ENCODE measurements at regions not wholly inside any gene's neighbourhood (a gene's known extent, or its start where the extent isn't known, plus 50 kb on each side); places are given as distances from the start of the nearest gene placed in this dataset.

GRCh38 chr16:50451951-50452508 is 83.2 kb upstream of the BRD7 start:
- Mint-ChIP-seq H3K4me1 (no peaks in the 10 kb centered on the region), H3K27ac (no peak overlapping the region), H3K4me3 (no peak overlapping the region), H3K9me3 (ENCODE audit: insufficient read depth) (no peaks in the 10 kb centered on the region), H3K27me3 (peaks cover 15% of the 10 kb centered on the region)
- Histone ChIP-seq H3K27ac (ENCODE audit: low read length in 2 of 2) (no peak overlapping the region), H4K20me1 (ENCODE audit: control insufficient read depth, insufficient read depth, low read length, poor library complexity, severe bottlenecking) (no peaks in the 10 kb centered on the region), H3K4me2 (replicated peaks; ENCODE audit: low read depth, low read length, poor library complexity, severe bottlenecking) (no peak overlapping the region), H3K27me3 (replicated peaks in 1 of 4; ENCODE audit: control extremely low read depth in 1 of 4, control insufficient read depth in 3 of 4, insufficient read depth in 4 of 4, low read length in 3 of 4) (peaks cover 0 to 9% (median 0%) of the 10 kb centered on the region in 4 experiments), H3K9me3 (ENCODE audit: control extremely low read depth in 1 of 3, control insufficient read depth in 2 of 3, insufficient read depth in 1 of 3, low read length in 2 of 3) (no peaks in the 10 kb centered on the region), H3K9ac (ENCODE audit: low read length) (no peak overlapping the region), H3K36me3 (replicated peaks in 1 of 2; ENCODE audit: control extremely low read depth in 1 of 2, control insufficient read depth in 1 of 2, extremely low read depth in 1 of 2, insufficient read depth in 2 of 2, low read length in 1 of 2) (no peaks in the 10 kb centered on the region), H2AFZ (ENCODE audit: insufficient read depth, low read depth, low read length, poor library complexity, severe bottlenecking) (no peak overlapping the region), H3K4me3 (ENCODE audit: control extremely low read depth in 1 of 5, extremely low read depth in 1 of 5, insufficient read depth in 1 of 5, low read depth in 2 of 5, low read length in 4 of 5) (no peak overlapping the region), H3K4me1 (ENCODE audit: control insufficient read depth in 2 of 2, insufficient read depth in 2 of 2, low read length in 2 of 2) (no peaks in the 10 kb centered on the region), H3K79me2 (ENCODE audit: control insufficient read depth, insufficient read depth, low read length) (no peaks in the 10 kb centered on the region)
- CTCF ChIA-PET: no interaction called here
- no peak for TF ChIP-seq CTCF (IDR thresholded peaks at IDR 0.05)
- no peak for TF ChIP-seq EZH2 (IDR thresholded peaks at IDR 0.05; ENCODE audit: borderline replicate concordance, insufficient read depth, low read depth, low read length, poor library complexity, severe bottlenecking)
- no peak for ATAC-seq (ENCODE audit: low read depth)
- POLR2A ChIA-PET: no interaction called here
- WGBS (ENCODE audit: insufficient coverage): 97% methylated on average over 5 of the region's 7 CpGs
- no peak for DNase-seq
- intact Hi-C loops (cut with micrococcal nuclease): no loop called here

- CTCF ChIA-PET: no interaction called here
- Mint-ChIP-seq H3K4me3 (no peak overlapping the region), H3K4me1 (no peaks in the 10 kb centered on the region), H3K27ac (no peak overlapping the region), H3K9me3 (ENCODE audit: insufficient read depth) (no peaks in the 10 kb centered on the region), H3K27me3 (peaks cover 11% of the 10 kb centered on the region)
- ATAC-seq (ENCODE audit: low read depth) (no peak), DNase-seq (no peak)
- 100% methylated on average over 4 of the region's 4 CpGs for WGBS (ENCODE audit: insufficient coverage)
- H3K9me3 ChIP-seq (ENCODE audit: control extremely low read depth in 1 of 3, control insufficient read depth in 2 of 3, insufficient read depth in 1 of 3, low read length in 2 of 3): no peaks in the 10 kb centered on the region
- H3K79me2 ChIP-seq (ENCODE audit: control insufficient read depth, insufficient read depth, low read length): no peaks in the 10 kb centered on the region
- peaks cover 0 to 9% (median 0%) of the 10 kb centered on the region in 4 experiments for H3K27me3 ChIP-seq (replicated peaks in 1 of 4; ENCODE audit: control extremely low read depth in 1 of 4, control insufficient read depth in 3 of 4, insufficient read depth in 4 of 4, low read length in 3 of 4)
- no peak overlapping the region for H3K27ac ChIP-seq (ENCODE audit: low read length in 2 of 2)
- TF ChIP-seq CTCF (IDR thresholded peaks at IDR 0.05) (no peak), EZH2 (IDR thresholded peaks at IDR 0.05; ENCODE audit: borderline replicate concordance, insufficient read depth, low read depth, low read length, poor library complexity, severe bottlenecking) (no peak)
- H3K9ac ChIP-seq (ENCODE audit: low read length): no peak overlapping the region
- intact Hi-C loops (cut with micrococcal nuclease): no loop called here
- POLR2A ChIA-PET: no interaction called here
- H3K36me3 ChIP-seq (replicated peaks in 1 of 2; ENCODE audit: control extremely low read depth in 1 of 2, control insufficient read depth in 1 of 2, extremely low read depth in 1 of 2, insufficient read depth in 2 of 2, low read length in 1 of 2): no peaks in the 10 kb centered on the region
- no peaks in the 10 kb centered on the region for H3K4me1 ChIP-seq (ENCODE audit: control insufficient read depth in 2 of 2, insufficient read depth in 2 of 2, low read length in 2 of 2)
- H3K4me2 ChIP-seq (replicated peaks; ENCODE audit: low read depth, low read length, poor library complexity, severe bottlenecking): no peak overlapping the region
- no peaks in the 10 kb centered on the region for H4K20me1 ChIP-seq (ENCODE audit: control insufficient read depth, insufficient read depth, low read length, poor library complexity, severe bottlenecking)
- no peak overlapping the region for H3K4me3 ChIP-seq (ENCODE audit: control extremely low read depth in 1 of 5, extremely low read depth in 1 of 5, insufficient read depth in 1 of 5, low read depth in 2 of 5, low read length in 4 of 5)
- H2AFZ ChIP-seq (ENCODE audit: insufficient read depth, low read depth, low read length, poor library complexity, severe bottlenecking): no peak overlapping the region
Measured at GRCh38 chr16:50450957-50451356, 82.2 kb upstream of the BRD7 start.
